NT2/D1 (cell line): ENCODE measurements at regions not wholly inside any gene's neighbourhood (a gene's known extent, or its start where the extent isn't known, plus 50 kb on each side); places are given as distances from the start of the nearest gene placed in this dataset.

Experiments used
- DNase-seq: peaks from one replicate; pipeline ENCODE4 v3.0.0-alpha.2; 2011; ENCODE audit warnings: low read depth, low spot score
- H3K27me3 ChIP-seq: 2 replicates; pipeline ENCODE4 v1.6.0; 2011; ENCODE audit warnings: mild to moderate bottlenecking; ENCODE audit not compliant: insufficient read length, insufficient read depth
- H3K36me3 ChIP-seq: 2 replicates; pipeline ENCODE4 v1.6.1; 2011; ENCODE audit warnings: mild to moderate bottlenecking, low read length, mixed read lengths; ENCODE audit not compliant: insufficient read depth, insufficient read length
- H3K4me1 ChIP-seq: 2 replicates; pipeline ENCODE4 v1.5.1; 2011; ENCODE audit not compliant: insufficient read depth, insufficient read length
- H3K4me3 ChIP-seq: 2 replicates; pipeline ENCODE4 v1.5.1; 2011; ENCODE audit warnings: low read depth; ENCODE audit not compliant: insufficient read length
- H3K9ac ChIP-seq: 2 replicates; pipeline ENCODE4 v1.6.0; 2011; ENCODE audit warnings: low read depth; ENCODE audit not compliant: insufficient read length
- H3K9me3 ChIP-seq: 2 replicates; pipeline ENCODE4 v1.5.1; 2011; ENCODE audit warnings: mild to moderate bottlenecking, low read length; ENCODE audit not compliant: insufficient read depth
- SUZ12 ChIP-seq: IDR thresholded peaks from 2 replicates; pipeline ENCODE4 v1.6.1; 2011; ENCODE audit not compliant: insufficient read length, insufficient read depth; ENCODE audit errors: extremely low read depth
- YY1 ChIP-seq: IDR thresholded peaks from 2 replicates; pipeline ENCODE4 v1.6.1; 2011; ENCODE audit not compliant: insufficient read length, insufficient read depth
- ZNF274 ChIP-seq: IDR thresholded peaks from 2 replicates; pipeline ENCODE4 v1.6.1; 2011; ENCODE audit warnings: mild to moderate bottlenecking, low read depth, low read length

- TF ChIP-seq YY1 = no peak
- no peak for TF ChIP-seq ZNF274
- TF ChIP-seq SUZ12 = no peak
Measured at GRCh38 chr15:29888646-29889045, 66.4 kb upstream of the TJP1 start.

DNA sequence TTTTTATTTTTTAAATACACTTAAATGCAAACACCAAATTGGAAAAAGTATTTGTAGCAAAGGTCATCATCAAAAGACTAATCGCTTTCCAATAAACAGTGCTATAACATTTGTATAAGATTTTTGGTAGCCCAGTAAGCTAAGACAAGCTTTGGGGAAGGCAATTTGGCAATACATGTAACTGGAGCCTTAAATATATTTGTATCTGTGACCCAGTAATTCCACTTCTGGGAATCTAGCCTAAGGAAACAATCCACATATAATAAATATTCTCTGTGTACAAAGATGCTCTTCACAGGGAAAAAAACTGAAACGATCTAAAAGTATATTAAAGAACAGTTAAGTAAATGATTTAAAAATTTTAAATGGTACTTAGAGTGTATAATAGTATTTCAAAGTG, 65.5 kb upstream of the TJP1 start:
- no peak for DNase-seq
- no peaks in the 10 kb centered on the region for H3K27me3 ChIP-seq
- H3K9me3 ChIP-seq = 0 out of 2 replicates have a peak, but pooled peaks cover 5% of the 10 kb centered on the region
- H3K4me1 ChIP-seq = no peaks in the 10 kb centered on the region
- H3K36me3 ChIP-seq = no peaks in the 10 kb centered on the region
- TF ChIP-seq SUZ12 (no peak), ZNF274 (no peak)
- no peak overlapping the region for H3K4me3 ChIP-seq
- H3K9ac ChIP-seq = no peak overlapping the region

More at GRCh38 chr15:29888646-29889045, 66.4 kb upstream of the TJP1 start:
- Histone ChIP-seq H3K4me3 (no peak overlapping the region), H3K27me3 (no peaks in the 10 kb centered on the region), H3K9me3 (0 out of 2 replicates have a peak, but pooled peaks cover 7% of the 10 kb centered on the region), H3K36me3 (no peaks in the 10 kb centered on the region), H3K4me1 (no peaks in the 10 kb centered on the region), H3K9ac (no peak overlapping the region)
- no peak for DNase-seq

DNA sequence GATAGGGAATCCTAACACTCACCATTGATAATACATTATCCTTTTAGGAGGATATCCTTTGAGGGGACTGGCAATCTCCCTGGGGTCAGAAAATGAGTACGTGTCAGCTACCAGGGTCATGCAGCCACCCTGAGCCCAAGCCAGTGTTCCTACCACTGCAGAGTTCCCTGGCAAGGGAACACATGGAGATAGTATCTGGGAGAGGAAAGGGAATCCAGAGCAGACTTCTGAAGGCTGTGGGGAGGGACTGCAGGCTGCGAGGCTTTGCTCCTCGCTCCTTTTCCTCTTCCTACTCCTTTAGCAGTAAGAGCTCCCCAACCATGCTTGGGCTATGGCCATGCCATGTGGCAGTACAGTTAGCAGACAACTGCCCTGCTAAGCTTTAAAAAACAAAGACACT, 62.9 kb upstream of the TJP1 start:
- H3K9me3 ChIP-seq = no peaks in the 10 kb centered on the region
- no peaks in the 10 kb centered on the region for H3K4me1 ChIP-seq
- no peaks in the 10 kb centered on the region for H3K36me3 ChIP-seq
- TF ChIP-seq YY1 = no peak
- TF ChIP-seq SUZ12 = no peak
- TF ChIP-seq ZNF274 = no peak
- no peaks in the 10 kb centered on the region for H3K27me3 ChIP-seq
- no peak overlapping the region for H3K9ac ChIP-seq
- DNase-seq = no peak
- no peak overlapping the region for H3K4me3 ChIP-seq

GRCh38 chr15:29883126-29883525, 60.9 kb upstream of the TJP1 start:
- Histone ChIP-seq H3K9ac (no peak overlapping the region), H3K9me3 (no peaks in the 10 kb centered on the region), H3K4me1 (no peaks in the 10 kb centered on the region), H3K27me3 (no peaks in the 10 kb centered on the region), H3K36me3 (no peaks in the 10 kb centered on the region), H3K4me3 (no peak overlapping the region)
- TF ChIP-seq ZNF274 (no peak), SUZ12 (no peak), YY1 (no peak)
- DNase-seq = no peak

- TF ChIP-seq ZNF274 (no peak), YY1 (no peak), SUZ12 (no peak)
- Histone ChIP-seq H3K36me3 (no peaks in the 10 kb centered on the region), H3K4me1 (no peaks in the 10 kb centered on the region), H3K4me3 (no peak overlapping the region), H3K27me3 (no peaks in the 10 kb centered on the region), H3K9me3 (no peaks in the 10 kb centered on the region), H3K9ac (no peak overlapping the region)
- DNase-seq = no peak
Measured at GRCh38 chr15:29880886-29881285, 58.6 kb upstream of the TJP1 start.

GRCh38 chr15:29880341-29880740, 58.1 kb upstream of the TJP1 start:
- H3K36me3 ChIP-seq = no peaks in the 10 kb centered on the region
- no peak for DNase-seq

GRCh38 chr15:29874977-29875376, 52.7 kb upstream of the TJP1 start:
- DNase-seq = no peak
- TF ChIP-seq ZNF274 (no peak), SUZ12 (no peak), YY1 (no peak)

More at GRCh38 chr15:29880341-29880740, 58.1 kb upstream of the TJP1 start:
- Histone ChIP-seq H3K9ac (no peak overlapping the region), H3K27me3 (no peaks in the 10 kb centered on the region), H3K9me3 (no peaks in the 10 kb centered on the region), H3K4me3 (no peak overlapping the region), H3K4me1 (no peaks in the 10 kb centered on the region)
- TF ChIP-seq ZNF274 = no peak
- TF ChIP-seq YY1 = no peak
- TF ChIP-seq SUZ12 = no peak

DNA sequence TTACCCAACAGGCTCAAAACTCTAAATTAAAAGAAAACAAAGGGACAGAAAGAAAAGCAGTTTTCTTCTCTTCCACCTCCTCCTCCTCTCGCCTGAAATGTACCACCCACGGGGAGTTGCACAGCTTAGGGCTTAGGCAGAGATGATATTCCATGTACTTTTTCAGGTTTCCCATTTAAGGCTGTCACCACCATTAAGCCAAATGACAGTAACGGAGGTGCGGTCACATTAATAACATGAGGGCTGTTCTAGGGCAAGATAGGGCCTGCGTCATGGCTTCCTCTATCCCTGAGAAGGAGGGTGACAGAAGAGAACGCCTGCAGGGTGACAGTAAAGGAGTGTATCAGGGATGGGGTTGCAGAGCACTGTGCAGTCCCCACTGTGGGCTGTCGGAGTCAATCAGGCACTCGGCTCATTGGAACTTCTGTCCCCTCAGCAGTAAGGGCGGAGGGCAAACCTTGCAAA, 51.7 kb upstream of the TJP1 start:
- H3K36me3 ChIP-seq = no peaks in the 10 kb centered on the region
- DNase-seq = no peak
- H3K9me3 ChIP-seq = no peaks in the 10 kb centered on the region
- H3K27me3 ChIP-seq = no peaks in the 10 kb centered on the region
- peaks cover 3% of the 10 kb centered on the region for H3K4me1 ChIP-seq
- H3K4me3 ChIP-seq = no peak overlapping the region
- H3K9ac ChIP-seq = no peak overlapping the region
- TF ChIP-seq SUZ12 = no peak
- TF ChIP-seq ZNF274 = no peak
- TF ChIP-seq YY1 = no peak

More at GRCh38 chr15:29874977-29875376, 52.7 kb upstream of the TJP1 start:
- Histone ChIP-seq H3K27me3 (no peaks in the 10 kb centered on the region), H3K4me1 (peaks cover 3% of the 10 kb centered on the region), H3K36me3 (no peaks in the 10 kb centered on the region), H3K9ac (no peak overlapping the region), H3K9me3 (no peaks in the 10 kb centered on the region), H3K4me3 (no peak overlapping the region)
